ENCODE measurements at regions not wholly inside any gene's neighbourhood (a gene's known extent, or its start where the extent isn't known, plus 50 kb on each side); places are given as distances from the start of the nearest gene placed in this dataset.

DNA sequence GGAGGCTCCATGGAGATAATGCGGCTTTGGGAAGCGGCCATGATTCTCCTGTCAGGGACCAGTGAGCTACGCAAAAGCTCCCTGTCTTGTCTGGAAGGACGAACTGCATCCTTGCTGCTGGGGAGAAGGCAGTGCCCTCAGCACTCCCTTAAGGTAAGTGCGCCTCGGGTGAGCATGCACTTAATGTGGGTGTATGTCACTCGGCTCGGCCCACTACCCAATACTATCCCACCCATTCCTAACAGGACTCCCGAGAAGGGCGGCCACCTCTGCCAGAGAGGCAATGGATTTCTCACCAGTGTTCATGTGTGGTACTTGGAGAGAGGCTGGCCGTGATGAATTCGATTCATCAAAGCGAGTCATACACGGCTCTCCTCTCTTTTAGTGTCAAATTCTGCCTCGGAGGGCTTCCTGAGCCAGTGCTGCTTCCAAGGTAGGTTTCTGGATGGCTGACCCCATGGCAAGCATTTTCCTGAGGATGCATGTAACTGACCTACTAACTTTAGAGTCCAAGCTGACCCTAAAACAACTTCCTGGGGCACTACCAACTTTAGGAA, 151.7 kb upstream of the RTL1 start:
- TF ChIP-seq POLR2AphosphoS5 (IDR thresholded peaks at IDR 0.05; ENCODE audit: low read depth, low read length) (no peak), SIN3A (IDR thresholded peaks at IDR 0.05; ENCODE audit: borderline replicate concordance, insufficient read depth, low read length) (no peak), TAF1 (IDR thresholded peaks at IDR 0.05; ENCODE audit: borderline replicate concordance, insufficient read depth, low read length) (no peak), FOXP2 (optimal IDR thresholded peaks at IDR 0.05; ENCODE audit: borderline replicate concordance, extremely low read depth, extremely low read length, insufficient read depth) (no peak)
- TF ChIP-seq, protein P1, sequence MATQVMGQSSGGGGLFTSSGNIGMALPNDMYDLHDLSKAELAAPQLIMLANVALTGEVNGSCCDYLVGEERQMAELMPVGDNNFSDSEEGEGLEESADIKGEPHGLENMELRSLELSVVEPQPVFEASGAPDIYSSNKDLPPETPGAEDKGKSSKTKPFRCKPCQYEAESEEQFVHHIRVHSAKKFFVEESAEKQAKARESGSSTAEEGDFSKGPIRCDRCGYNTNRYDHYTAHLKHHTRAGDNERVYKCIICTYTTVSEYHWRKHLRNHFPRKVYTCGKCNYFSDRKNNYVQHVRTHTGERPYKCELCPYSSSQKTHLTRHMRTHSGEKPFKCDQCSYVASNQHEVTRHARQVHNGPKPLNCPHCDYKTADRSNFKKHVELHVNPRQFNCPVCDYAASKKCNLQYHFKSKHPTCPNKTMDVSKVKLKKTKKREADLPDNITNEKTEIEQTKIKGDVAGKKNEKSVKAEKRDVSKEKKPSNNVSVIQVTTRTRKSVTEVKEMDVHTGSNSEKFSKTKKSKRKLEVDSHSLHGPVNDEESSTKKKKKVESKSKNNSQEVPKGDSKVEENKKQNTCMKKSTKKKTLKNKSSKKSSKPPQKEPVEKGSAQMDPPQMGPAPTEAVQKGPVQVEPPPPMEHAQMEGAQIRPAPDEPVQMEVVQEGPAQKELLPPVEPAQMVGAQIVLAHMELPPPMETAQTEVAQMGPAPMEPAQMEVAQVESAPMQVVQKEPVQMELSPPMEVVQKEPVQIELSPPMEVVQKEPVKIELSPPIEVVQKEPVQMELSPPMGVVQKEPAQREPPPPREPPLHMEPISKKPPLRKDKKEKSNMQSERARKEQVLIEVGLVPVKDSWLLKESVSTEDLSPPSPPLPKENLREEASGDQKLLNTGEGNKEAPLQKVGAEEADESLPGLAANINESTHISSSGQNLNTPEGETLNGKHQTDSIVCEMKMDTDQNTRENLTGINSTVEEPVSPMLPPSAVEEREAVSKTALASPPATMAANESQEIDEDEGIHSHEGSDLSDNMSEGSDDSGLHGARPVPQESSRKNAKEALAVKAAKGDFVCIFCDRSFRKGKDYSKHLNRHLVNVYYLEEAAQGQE (IDR thresholded peaks at IDR 0.05; ENCODE audit: insufficient read depth in 1 of 2, low read depth in 2 of 2, low read length in 2 of 2), result no peak

Measured in PFSK-1 (cell line).